ENCODE measurements at regions not wholly inside any gene's neighbourhood (a gene's known extent, or its start where the extent isn't known, plus 50 kb on each side); places are given as distances from the start of the nearest gene placed in this dataset.
A peak's percentile ranks its signal among the peaks of the same experiment; 100 is the strongest.

DNA sequence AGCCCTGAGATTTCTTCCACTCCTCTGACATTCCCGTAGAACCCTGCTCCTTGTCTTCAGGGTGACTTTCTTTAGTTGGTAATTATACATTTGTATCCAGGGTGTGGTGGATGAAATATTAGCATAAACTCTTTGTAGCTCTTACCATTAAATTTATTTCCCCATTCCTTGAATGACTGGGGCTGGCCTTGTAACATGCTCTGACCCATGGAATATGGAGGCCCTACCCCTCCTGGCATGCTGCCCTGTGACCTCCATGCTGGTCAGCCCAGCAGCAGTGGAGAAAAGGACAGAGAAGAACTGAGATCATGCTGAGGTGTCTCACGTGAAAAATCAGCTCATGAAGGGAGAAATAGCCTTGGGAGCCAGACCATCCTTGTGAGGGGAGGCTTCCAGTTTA, 96.1 kb upstream of the PROK2 start:
- no peak for DNase-seq (ENCODE audit: low spot score)

DNA sequence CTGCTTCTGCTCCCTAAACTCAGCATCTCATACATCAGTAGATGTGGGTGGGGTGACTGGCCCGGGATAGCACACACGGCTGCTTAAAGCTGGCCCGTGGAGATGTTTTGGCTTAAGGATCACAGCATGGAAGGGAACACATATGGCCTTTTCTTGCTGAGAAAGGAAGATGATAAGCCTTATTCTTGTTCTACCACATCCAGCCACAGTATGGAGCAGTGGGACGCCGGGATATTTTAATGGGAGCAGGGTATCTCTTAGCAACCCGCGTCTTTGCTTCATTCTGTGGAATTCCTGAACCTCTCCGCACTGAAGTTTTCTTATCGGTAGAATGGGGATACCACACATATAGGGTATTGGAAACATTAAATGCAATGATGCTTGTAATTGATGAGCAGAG, 94.1 kb upstream of the PROK2 start:
- DNase-seq (ENCODE audit: low spot score), result no peak

DNA sequence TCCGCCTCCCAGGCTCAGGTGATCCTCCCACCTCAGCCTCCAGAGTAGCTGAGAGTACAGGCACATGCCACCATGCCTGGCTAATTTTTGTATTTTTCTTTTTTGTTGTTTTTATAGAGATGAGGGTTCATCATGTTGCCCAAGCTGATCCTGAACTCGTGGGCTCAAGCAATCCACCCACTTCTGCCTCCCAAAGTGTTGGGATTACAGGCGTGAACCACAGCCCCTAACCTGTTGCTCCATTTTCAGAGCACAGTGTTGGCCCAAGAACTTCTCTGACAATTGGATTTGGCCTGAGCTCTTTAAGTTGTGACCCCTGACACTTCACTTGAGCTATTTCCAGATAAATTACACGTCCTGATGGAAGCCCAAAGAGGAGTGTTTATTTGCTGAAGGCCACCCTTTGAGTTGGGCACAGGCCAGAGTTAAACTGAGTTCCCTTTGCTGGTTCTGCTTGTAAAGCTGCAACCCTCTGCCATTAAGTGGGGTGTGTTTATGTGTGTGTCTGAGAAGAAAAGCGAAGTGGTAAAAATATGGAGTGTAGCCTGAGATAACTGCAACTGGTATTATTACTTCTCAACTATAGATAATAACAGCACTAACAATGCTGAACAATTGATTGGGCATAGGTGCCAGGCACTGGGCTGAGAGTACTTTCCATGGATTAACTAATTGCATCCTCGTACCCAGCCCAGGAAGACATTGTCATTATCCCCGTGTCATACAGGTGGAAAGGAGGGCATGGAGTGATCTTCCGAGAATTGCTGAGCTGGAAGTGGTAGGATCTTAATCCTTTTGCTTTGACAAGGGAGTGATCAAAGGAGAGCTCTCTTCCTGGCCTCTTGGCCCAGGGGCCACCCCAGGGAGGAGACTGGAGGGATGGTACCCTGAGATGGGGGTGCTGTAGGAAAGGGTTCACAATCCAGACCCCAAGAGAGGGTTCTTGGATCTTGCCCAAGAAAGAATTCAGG, 91.5 kb upstream of the PROK2 start:
- DNase-seq (ENCODE audit: low spot score), result no peak

DNA sequence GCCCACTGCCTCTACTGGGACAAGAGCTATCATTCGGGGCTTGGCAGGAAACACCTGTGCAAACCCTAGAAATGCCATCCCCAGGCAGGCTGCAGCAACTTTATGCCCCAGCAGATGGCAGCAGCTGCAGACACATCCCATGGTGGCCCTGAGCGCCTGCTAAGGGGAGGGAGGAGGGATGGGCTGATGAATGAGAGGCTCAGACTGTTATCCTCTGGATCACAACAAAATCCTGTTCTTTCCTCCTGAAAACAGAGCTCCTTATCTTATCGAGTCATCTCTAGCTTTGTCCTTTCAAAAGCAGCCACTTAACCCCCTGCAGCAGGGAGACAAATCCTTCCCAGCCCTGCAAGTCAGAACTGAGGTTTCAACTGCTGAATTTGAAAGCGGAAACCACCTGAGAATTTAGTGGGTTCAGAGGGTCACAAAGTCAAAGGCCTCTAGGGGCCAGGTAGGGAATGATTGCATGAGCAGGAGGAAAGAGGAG, 90.6 kb upstream of the PROK2 start:
- peak; percentile 20 for DNase-seq (ENCODE audit: low spot score)

DNA sequence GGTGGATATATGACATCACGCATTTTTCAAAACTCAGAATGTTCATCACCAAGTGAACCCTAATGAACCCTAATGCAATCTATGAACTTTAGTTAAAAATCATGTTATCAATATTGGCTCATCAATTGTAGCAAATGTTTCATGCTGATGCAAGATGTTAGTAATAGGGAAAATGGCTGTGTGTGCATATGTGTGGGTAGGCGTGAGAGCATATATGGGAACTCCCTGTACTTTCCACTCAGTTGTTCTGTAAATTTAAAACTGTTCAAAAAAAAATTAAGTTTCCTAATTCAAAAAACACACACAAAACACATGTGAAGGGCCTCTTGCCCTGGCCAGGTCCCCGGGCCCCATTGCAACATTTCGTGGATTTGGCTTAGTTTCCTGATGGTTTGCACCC, 89.7 kb upstream of the PROK2 start:
- DNase-seq (ENCODE audit: low spot score), result no peak

DNA sequence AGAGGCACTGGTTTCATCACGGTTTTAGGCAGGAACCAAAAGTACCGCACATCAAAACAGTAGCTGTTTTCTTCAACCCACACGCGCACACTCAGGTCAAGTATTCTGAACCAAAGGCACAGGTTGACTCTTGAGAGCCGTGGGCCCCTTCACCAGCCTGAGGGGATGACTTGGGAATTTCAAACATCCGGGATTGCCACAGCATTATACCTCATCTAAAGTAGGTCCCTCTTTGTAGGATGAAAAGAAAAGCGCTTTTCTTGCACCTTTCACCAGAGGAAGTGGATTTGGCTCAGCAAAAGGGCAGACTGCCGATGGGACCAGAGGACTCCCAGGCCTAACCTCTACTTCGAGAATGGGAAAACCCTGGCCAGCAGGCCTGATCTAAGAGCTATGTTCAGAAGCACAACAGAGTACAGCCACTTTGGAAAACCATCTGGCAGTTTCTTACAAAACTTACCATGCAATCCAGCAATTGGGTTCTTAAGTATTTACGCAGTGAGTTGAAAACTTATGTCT, 88.2 kb upstream of the PROK2 start:
- no peak for DNase-seq (ENCODE audit: low spot score)

DNA sequence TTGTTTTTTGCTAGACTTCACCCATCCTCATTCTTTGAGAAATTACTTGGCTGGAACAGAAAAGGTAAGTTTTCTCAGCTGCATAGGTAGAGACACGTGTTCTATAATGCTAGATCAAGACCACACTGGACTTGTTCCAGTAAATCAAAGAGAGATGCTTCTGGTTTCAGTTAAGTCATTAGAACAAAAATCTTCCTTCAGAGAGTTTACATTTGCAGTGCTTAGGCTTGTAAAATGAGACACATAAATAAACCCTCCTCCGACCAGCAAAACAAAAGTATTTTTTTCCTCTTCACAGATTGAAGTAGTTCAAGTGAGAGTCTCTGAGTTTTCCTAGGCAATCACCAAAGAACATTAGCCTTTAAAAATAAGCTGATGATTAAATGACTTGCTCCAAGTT, 87.3 kb upstream of the PROK2 start:
- DNase-seq (ENCODE audit: low spot score), result no peak

DNA sequence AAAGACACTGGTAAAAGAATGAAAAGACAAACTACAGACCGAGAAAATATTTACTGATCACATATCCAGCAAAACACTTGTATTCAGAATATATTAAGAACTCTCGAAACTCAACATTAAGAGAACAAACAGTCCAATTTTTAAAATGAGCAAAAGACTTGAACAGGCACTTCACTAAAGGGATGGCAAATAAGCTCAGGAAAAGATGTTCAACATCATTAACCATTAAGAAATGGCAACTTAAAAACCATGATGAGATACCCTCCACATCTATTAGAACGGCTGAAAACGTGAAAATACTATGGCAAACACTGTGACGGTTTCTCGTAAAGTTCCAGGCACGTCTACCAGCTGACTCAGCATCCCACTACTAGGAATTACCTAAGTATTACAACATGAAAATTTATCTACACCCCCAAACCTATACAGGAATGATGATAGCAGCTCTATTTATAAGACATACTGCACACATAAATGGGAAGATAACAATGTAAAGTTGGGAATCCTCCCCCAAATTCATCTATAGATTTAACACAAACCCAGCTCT, 86.1 kb upstream of the PROK2 start:
- no peak for DNase-seq (ENCODE audit: low spot score)

DNA sequence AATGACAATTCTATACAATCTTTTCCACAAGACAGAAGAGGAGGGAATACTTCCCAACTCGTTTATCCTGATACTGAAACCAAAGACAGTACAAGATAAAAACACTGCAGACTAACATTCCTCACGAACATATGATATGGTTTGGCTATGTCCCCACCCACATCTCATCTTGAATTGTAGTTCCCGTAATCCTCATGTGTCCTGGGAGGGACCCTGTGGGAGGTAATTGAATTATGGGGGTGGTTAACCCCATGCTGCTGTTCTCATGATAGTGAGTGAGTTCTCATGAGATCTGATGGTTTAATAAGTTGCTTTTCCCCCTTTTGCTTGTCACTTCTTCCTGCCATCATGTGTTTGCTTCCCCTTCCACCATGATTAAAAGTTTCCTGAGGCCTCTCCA, 83.9 kb upstream of the PROK2 start:
- DNase-seq (ENCODE audit: low spot score), result no peak

DNA sequence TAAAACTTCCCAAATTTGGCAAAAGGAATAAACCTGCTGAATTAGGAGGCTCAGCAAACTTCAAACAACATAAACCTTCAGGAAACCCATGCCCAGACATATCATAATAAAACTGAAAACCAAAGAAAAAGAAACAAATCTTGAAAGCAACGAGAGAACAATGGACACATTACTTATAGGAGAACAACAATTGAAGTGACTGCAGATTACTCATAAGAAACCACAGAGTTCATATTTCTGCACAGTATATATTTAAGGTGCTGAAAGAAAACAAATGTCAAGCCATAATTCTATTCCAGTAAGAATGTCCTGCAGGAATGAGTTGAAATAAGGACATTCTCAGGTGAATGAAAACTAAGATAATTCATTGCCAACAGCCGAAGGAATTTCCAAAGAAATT, 80.8 kb upstream of the PROK2 start:
- no peak for DNase-seq (ENCODE audit: low spot score)

DNA sequence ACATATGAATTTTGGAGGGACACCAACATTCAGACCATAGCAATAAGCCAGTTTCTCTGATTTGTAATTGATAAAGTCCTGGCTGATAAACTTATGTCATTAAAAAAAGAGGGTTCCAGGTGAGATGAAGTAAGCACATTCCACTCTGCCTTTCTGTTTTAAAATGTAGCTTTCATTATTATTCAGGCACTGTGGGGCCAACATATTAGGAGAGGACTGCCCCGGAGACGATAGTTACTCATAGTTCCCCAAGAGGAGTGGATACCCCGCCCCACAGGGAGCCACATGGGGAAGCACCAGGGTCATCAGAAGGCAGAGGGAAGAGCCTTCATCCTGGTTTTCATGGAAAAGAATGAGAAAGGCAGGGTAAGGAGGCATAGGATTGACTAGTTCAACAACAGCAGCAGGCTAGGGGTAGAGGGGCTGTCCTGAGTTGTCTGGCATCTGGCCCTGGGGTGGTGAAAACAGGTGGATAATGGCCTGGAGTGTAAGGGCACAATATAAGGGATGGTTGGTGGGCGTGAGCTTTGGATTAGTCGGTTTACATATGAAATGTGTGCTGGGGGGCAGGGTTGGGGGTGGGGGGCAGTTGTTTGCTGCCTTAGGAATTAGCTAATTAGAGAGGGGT, 78.7 kb upstream of the PROK2 start:
- DNase-seq (ENCODE audit: low spot score), result no peak

DNA sequence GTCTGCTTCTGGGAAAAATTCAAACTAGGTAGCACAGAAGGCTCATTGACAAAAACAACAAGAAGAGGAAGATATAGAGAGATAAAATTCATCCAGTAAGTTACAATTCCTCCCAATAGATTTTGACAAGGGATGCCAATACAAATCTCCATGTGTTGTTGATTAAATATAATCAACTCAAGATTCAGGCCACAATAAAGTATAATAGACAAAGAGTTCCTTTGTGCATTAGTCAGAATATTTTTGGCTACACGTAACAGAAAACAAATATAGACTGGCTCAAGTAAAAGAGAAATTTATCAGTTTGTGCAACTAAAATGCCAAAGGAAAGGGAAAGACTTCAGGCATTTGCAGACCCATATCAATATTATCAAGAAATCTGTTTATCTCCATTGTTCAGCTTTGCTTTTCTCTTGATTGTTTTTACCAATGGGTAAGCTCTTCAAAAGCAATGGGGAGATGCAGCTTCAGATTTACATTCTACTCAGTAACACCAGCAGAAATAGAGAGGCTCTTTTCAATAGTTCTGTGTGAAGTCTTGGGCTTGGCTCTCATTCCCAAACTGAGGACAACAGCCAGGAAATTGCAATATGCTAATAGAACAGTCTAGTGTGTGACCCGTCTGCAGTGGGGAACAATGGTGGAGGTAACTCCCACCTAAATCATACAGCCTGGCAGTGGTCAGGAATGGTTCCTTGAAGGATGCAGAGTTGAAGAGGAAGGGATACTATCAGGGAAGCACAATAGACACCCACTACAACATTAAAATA, 77.6 kb upstream of the PROK2 start:
- no peak for DNase-seq (ENCODE audit: low spot score)

DNA sequence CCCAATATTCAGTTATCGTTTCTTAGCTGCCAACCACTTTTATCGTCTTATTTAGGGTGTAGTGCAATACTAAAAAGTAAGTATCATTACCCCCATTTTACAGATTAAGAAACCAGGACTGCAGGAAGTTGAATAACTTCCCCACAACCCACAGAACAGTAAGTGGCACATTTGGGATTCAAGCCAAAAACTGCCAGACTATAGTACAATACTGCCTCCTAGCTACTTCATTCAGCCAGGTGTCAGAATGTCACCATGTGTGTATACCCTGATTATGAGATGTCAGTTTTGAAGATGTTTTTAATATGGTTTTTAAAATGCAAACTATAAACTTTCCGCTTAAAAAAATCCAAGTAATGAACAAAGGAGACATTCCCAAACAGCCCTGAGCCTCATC, 74.2 kb upstream of the PROK2 start:
- no peak for DNase-seq (ENCODE audit: low spot score)

DNA sequence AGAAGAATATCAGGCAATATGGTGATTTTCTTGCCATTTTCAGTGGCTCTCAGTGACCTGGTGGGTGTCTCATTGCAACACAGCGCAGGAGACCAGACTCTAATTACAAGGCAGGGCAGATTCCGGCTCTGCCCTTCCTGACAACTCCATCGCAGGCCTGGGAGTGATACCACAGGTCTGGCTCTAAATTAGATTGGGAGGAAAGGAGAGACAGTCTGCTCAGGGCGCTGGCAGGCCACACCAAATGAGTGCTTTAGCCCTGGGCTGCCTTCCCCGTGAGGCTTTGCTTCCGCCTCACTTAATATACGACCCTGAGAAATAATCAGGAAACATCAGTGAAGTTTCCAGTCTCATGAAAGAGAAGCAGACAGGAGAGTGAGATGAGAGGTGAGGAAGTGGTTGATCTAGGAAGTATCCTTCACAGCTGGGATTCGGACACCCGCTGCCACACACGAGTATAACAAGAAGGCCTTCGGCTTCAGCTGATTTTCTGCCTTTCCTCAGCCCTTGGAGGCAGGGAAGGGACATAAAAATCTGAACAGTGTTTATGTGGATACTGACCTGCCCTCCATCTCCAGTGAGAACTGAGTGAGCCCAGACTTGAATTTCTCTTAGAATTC, 73.7 kb upstream of the PROK2 start:
- no peak for DNase-seq (ENCODE audit: low spot score)

DNA sequence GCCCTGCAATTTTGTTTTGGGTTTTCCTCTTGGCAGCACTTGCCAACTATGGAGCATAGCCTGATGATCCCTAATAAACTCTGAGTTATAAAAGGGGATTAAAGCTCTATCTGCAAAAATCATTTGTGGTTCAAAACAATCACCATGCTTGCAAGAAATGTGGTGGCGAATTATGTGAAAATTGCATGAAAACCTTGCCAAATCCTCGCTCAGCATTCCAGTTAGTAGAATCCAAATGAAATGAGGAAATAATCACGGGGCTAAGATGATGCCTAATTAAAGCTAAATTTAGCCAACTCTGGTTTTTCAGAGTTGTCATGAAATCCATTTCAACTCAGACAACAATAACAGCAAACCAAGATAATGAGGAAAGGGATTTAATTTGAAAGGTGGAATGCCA, 73.0 kb upstream of the PROK2 start:
- no peak for DNase-seq (ENCODE audit: low spot score)

DNA sequence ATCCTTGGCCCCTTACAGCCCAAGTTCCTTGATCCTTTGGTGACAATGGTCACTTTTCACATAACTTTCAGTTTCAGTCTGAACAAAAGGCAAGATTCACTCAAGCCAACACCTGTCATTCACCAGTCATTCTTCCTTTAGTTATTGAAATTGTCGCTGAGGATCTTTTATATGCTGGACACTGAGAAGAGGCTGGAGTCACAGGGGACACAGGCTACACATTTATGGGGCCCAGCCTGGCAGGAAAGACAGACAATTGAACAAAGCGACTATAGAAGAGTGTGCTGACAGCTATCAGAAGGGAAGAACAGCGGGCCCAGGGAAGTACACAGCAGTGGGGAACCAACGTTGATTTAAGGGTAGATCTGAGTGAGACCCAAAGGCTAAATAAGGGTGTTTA, 69.8 kb upstream of the PROK2 start:
- DNase-seq (ENCODE audit: low spot score), result no peak

DNA sequence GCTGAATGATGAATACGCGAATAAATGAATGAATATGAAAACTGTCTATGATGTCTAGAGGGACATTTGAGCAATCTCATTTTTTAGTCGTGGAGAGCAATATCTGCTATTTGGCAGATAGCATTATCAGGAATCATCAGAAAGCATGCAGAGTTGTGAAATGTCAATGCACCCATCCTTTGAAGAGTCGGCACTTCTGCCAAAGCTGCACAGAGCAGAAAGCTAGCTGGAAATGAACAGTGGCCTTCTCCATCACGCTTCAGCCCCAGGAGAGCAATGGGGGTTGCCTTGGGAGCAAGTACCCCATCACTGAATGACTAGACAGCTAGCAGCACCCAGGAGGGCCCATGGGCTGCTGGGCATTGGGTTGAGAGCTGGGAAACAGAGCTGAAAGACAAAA, 69.1 kb upstream of the PROK2 start:
- no peak for DNase-seq (ENCODE audit: low spot score)

DNA sequence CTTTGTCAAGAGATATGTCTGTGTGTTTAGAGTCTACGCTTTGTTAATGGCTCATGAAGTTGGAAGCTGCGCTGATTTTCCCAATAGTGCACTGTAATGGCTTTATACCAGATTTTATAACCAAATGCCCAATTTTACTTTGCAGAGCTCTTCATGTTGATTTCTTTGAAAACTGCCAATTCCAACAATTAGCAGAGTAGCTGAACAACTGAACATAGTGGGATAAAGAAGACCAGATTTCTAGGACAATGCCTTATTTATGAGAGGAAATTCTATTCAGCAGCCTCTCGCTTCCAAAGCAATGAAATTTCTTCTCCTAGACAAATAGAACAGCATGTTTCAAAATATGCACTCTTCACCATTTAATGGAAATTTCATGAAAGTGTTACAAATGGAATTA, 66.9 kb upstream of the PROK2 start:
- DNase-seq (ENCODE audit: low spot score), result no peak

DNA sequence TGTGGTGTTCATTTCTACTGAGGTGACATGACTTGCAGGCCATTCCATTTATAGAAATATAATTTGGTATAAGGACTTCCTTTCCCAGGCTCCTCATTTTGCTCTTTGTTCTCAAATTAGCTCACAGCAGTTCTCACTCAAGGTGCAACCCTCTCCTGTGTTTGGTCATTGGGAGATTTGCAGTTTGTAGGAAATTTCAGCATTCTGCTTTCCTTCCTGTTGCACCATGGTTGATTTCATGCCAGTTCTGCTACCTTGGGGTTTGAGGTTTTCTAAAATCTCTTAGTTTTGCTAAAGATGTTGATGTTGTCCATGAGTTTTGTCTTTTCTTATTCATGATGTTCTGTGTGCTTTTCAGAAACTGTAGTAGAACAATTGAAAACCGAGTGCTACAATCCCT, 65.7 kb upstream of the PROK2 start:
- no peak for DNase-seq (ENCODE audit: low spot score)

DNA sequence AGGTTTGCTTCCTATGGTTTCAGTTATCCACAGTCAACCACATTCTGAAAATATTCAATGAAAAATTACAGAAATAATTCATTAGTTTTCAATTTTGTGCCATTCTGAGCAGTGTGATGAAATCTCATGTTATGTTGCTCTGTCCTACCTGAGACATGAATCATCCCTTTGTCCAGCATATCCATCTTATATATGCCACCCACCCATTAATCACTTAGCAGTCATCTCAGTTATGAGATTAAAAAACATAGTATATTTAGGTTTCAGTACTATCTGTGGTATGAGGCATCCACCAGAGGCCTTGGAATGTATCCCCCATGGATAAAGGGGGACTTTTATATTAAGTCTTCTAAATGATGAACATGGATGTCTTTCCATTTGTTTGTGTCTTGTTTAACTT, 64.7 kb upstream of the PROK2 start:
- no peak for DNase-seq (ENCODE audit: low spot score)

DNA sequence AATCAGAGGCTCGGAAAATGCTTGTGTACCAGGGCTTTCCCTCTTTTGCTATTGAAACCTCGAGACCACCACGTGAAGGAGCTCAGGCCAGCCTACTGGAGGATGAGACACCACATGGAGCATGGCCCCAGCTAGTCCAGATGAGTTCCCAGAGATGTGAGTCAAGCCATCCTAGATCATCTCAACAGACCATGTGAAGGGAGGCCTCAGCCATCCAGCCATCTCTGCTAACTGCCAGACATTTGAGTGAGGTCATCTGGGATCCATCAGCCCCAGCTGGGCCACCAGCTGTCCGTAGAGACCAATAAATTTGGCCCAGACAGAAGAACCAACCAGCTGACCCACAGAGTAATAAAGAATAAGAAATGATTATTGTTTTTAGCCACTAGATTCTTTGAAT, 62.8 kb upstream of the PROK2 start:
- DNase-seq (ENCODE audit: low spot score), result no peak

DNA sequence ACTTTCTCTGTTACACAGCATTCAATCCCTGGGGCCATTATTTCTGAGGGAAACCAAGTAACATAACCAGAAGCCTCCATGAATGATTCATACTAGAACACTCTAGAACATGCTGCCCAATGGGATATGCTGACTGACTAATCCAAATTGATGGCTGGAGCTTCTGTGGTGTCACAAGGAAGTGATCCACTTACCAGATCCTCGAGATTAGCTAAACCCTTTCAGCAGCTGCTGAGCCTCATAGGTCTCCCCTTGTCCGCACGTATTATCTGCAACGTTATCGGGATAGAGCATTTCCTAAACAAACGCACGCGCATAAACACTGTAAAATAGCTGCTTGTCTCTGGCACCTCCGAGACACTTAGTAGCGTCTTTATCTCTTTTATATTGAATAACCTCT, 61.2 kb upstream of the PROK2 start:
- no peak for DNase-seq (ENCODE audit: low spot score)

Data from HuH-7.5 (cell line).